ENCODE measurements at regions not wholly inside any gene's neighbourhood (a gene's known extent, or its start where the extent isn't known, plus 50 kb on each side); places are given as distances from the start of the nearest gene placed in this dataset.
A peak's percentile ranks its signal among the peaks of the same experiment; 100 is the strongest.

DNA sequence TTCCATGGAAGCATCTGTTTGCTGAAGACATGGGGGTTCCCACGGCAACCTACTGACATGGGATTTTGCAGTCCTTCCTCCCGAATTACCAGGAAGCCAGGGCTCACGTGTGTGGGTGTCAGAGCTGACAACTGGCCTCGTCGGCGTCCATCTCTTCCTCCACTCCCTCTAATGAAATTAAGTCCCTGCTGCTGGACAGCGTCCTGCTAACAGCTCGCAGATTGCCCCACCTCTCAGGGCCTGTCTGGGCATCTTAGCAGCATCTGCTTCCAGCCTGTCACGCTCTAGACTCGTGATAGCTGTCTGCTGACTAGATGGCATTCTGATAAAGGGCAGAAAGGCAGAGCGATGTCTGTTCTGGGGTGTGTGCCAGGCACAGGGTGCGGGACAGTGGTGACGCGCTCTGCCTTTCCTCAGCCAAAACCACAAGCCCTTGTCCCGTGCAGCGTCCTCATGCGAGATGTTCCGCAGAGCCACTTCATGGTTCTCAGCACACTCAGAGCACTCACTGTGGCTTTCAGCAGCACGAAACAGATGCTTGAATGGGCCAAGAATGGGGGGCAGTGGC lies 161.1 kb downstream of the ARL4C start:
- DNase-seq (ENCODE audit: low spot score) = no peak

DNA sequence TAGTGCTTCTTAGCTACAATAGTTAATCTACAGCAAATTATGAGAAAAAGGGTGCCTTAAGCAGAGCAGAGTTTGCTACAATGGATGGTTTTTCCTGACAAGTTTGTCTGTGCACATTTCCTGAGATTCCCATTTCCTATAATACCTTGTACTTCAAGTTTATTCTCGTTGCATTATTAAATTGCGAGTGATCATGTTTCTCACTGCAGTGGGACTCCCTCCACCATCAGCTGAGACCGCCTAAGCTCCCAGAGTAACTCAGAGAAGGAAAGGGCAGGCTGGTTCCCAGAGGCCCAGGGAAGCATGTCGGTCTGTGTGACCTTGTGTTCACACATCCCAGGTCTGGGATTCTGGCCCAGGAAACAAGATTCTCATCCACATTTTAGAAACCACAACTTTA lies 162.1 kb downstream of the ARL4C start:
- no peak for DNase-seq (ENCODE audit: low spot score)

DNA sequence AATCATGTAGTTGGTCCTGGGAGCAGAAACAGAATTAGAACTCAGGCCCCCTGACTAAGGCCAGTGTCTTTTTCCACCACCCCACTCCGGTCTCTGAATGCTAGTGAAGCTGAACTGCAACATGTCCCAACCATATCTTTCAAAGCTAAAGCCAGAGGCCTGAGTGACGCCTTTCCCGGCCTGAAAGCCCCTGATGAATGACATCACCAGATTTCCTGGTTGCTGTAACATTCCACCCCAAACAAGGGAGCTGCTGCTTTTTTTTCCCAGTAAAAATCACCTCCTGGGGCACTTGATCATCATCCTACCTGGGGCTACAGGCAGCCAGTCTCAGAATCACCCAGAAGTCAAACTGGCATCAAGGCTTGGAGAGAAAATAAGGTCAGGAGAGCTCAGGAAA lies 162.7 kb downstream of the ARL4C start:
- DNase-seq (ENCODE audit: low spot score) = no peak

DNA sequence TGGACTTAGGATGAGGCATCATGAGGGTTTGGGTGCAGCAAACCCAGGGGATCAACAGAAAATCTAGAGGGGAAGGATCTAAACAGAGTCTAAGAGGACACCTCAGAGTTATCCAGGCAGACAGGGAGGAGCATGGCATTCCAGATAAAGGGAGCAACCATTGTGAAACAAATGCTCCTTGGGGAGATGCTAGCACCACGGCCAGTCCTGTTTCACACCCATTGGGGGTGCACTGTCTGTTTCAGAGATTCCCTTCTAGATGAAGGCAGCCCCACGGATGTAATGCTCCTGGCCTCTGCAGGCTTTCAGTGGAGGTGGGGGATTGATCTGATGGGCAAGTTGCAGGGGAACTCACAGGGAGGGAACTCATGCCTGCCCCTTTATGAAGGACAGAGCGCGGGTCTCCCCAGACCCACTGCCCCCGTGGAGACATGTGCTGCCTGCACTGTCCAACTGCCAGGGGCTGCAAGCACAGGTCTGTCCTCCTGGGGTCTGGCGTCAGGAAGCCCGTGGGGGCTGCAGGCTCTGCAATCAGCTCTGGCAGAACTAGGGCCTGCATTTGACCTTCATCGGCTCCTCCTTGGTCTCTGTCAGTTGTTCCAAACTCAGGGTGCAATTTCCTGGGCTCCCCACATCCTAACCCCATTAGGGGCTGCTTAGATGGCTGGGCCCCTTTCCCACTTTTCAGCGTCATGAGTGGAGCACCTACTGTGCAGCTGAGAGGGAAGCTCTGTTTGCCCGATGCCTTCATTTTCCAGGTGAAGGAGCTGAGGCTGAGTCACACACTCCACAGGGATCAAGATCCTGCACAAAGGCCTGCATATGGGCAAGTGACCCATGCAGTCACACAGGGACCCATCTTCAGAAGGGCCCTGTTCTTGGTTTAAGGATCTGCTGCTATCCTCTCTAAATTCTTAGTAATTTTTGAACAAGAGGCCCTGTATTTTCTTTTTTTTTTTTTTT lies 163.4 kb downstream of the ARL4C start:
- no peak for DNase-seq (ENCODE audit: low spot score)

DNA sequence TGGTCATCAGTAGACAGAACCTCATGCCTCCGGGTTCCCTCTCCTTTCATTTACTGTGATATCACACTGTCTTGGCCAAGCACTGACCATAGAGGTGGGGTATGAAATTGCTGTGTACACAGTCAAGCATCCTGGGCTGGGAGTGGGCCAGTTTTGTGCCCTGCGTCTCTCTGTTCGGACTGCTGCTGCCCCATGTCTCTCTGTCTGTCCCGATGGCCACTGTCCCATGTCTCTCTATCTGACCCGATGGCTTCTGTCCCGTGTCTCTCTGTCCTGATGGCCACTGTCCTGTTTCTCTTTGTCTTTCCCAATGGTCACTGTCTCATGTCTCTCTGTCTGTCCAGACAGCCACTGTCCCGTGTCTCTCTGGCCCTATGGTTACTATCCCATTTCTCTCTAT lies 164.9 kb downstream of the ARL4C start:
- DNase-seq (ENCODE audit: low spot score) = no peak

DNA sequence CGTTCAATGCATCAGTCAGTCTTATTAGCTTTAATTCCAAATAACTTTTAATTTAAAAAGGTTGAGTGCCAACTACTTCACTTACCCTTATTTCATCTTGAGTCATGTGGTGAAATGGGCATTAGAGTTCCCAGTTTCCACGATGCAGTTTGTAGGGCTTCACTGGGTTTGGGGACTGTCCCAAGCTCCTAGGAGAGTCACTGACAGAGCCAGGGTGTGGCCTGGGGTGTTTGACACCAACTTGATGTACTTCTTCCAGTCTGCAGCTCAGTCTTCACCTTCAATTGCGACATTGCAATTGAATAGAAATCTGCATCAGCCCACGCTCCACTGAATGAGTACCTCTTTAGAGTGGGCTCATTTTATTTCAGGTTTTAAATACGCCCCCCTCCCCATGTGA lies 165.3 kb downstream of the ARL4C start:
- no peak for DNase-seq (ENCODE audit: low spot score)

DNA sequence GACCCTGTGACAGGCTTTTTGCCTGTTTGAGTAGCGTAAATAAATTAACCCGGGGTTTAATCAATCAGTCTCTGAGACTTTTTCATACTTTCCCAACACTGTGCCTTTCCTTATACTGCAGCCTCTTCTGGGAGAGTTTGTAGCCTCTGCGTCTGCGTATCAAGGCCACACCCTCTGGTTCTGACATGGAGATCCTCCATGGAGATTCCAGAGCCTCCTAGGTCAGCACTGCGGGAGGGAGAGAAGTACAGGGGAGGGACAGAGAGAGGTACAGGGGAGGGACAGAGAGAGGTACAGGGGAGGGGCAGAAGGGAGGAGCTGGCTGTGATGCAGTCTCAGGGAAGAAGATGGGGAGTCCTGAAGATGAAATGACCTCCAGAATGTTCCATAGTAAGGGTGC lies 166.0 kb downstream of the ARL4C start:
- no peak for DNase-seq (ENCODE audit: low spot score)

DNA sequence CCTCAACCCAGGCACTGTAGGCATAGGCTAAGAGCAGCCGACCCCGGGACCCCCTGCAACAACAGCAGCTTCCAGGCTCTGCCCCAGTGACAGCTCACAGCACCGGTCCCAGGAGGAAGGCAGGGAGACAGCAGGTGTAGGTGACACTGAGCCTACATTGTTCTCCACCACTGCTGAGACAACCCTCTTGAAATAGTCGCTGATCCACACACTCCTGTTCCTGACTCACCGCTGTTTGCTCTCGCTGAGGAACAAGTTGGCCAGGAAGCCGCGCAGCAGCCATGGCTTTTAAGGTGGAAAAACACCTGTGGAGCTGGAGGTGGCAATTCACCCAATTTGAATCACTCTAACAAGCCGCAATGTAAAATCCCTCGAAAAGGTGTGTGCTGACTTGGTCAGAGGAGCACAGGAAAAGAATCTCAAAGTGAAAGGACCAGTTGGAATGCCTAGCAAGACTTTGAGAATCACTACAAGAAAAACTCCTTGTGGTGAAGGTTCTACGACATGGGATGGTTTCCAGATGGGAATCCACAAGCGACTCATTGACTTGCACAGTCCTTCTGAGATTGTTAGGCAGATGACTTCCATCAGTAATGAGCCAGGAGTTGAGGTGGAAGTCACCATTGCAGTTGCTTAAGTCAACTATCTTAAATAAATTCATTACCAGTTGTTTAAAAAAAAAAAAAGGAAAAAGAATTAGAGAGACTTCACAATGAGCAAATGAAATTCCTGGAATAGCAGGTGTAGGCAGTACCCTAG lies 167.5 kb downstream of the ARL4C start:
- no peak for DNase-seq (ENCODE audit: low spot score)

DNA sequence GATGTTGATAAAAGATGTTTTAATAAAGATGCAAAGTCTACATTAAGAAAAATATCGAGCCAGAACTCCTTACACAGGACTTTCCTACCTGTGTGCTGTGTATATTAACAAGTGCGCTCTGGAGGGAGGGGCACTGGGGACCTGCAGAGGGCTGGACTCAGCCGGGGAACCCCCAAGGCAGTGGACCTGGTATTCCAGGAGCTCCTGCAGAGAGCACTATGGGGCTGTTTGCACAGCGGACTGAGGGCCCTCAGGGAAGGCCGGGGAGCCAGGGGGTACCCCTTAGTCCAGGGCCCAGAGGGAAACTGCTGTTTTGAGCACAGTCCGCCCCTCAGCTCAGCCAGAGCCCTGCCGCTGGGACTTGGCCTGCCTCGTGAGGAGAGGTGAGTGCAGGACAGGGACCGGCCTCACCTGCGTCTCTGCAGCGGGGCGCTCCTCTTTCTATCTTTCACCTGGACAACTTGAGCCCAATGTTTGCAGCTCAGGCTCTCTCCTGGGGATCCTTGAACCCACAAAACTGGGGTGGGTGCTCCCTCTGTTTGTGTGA lies 168.4 kb downstream of the ARL4C start:
- no peak for DNase-seq (ENCODE audit: low spot score)

DNA sequence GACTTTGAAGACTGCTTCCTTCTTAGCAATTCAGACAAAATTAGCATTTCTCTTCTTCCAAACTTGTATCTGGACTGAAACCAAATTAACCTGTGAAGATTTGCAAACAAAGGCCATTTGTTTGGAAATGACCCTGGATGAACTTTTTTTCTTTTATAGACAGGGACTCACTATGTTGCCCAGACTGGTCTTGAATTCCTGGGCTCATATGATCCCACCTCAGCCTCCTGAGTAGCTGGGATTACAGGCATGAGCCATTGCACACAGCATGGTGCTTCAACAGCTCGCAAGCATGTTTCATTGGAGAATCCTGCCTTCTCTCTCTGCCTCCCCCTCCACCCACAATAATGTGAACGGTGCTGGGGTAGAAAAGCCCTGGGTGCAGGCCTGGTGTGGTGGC lies 170.2 kb downstream of the ARL4C start:
- no peak for DNase-seq (ENCODE audit: low spot score)

DNA sequence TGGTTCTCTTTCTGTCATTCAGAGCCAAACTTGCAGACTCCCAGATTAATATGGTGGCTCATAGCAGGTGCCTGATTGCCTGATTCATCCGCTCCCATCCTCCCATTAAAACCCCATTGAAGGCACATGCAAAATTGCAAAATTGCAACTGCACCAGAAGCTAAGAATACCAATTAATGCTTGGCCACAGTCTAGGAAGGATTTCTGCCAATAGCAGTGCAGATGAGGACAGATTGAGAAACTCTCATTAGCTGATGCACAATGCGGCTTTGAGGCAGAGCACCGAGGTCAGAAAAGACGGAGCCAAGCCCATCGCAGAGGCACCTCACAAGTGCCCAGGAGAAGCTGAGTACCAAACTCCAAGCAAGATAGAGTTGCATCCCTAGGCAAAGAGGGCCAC lies 172.8 kb downstream of the ARL4C start:
- DNase-seq (ENCODE audit: low spot score) = no peak

DNA sequence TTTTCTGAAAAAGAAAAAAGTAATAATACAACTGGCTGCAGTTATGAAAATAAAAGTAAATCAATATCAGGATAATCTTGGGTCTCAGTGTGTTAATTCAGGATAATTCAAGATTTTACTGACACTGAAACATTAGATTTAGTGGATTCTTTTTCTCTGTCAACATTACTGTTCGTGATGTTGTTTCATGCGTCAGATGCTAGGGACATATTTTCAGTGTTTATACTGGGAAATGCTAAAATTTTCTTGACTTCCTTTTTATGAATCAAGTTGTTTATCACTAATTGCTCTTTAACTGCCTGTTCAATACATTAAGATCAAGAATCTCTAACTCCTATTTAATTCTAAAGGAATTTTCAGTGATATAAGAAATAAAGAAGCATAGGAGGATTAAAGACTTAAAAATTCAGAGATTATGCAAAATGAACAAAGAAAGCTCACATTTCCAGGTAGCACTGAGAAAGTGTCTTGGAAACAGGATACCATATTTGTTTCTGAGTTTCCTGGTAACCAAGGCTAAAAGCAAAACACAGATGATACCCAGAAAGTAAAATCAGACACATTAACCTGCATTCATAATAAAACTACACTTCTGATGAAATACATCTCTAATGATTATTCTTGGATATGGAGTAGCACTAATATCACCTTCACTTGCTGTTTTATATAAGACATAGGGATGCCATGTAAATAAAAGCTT lies 174.0 kb downstream of the ARL4C start:
- no peak for DNase-seq (ENCODE audit: low spot score)

DNA sequence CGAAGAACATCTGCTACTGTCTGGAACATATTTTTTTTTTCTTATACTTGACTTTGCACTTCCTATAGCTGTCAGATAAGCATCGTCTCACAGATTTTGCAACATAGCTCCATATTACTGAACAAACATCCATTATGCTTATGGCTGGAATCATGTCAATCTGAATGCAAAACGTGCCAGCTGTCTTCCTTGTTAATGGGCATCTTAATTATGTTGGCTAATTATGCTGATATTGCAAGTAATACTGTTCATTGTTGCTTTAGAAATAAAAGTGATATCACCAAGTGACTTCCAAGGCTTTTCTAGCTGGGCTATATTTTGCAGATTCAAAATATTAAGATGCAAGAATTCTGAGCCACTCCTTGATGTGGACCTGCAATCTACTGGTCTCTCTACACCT lies 176.8 kb downstream of the ARL4C start:
- no peak for DNase-seq (ENCODE audit: low spot score)

DNA sequence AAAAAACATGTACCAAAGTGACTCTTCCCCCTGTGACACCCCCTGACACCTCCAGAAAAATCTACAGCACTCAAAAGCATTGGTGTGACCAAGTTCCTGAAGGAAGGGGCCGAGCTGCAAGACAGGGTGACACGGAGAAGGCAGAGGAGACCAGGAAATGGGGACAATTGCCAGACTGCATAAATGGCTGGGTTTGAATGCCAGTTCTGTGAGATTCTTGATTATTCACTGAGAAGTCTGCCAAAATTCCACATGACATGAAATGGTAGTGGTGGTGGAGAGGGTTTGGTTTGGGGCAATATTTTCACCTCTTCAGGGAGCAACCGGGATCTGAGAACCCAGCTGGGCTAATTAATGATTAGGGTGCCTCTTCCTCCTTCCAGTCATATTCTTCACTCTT lies 178.5 kb downstream of the ARL4C start:
- DNase-seq (ENCODE audit: low spot score) = no peak

DNA sequence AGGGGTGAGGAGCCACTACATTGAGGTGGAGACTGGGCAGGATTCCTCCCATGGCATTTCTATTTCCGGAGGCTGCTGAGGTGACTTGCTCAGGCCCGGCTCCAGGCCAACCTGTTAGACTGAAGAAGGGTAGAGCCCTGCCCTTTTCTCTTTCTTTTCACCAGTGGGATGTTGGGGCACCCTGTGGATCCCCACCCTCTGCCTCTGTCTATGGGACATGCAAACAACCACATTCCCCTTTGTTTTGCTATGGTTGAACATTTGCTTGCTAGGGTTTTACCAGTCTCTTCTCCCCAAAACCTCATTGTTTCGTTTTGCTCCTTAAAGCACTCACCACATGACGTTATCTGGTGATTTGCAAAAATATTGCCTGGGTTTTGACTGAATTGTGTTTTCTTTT lies 183.3 kb downstream of the ARL4C start:
- DNase-seq (ENCODE audit: low spot score) = no peak

DNA sequence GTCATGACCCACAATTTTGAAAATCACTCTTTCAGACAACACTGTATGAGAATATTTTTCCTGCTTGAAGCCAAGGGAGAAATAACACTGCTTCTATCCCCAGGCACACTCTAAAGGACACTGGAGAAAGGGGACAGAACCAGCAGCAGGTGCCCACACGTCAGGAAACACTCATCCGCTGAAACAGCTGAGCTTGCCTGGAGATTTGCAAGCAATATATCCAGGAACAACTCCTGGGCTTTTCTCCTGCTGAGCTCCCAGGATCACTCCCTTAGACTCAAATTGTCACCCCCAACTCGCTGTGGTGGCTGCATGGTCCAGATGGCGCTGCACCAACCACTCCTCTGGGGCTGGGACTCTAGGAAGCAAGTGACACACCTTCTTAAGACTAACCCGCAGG lies 186.7 kb downstream of the ARL4C start:
- DNase-seq (ENCODE audit: low spot score) = no peak

DNA sequence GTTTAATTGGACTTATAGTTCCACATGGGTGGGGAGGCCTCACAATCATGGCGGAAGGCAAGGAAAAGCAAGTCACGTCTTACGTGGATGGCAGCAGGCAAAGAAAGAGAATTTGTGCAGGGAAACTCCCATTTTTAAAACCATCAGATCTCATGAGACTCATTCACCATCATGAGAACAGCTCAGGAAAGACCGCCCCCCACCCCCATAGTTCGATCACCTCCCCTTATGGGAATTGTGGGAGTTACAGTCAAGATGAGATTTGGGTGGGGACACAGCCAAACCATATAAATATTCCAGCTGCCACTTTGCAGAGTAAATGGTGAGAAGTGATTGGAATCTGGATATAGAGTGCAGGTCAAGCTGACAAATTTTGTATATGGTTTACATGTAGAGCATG lies 187.4 kb downstream of the ARL4C start:
- DNase-seq (ENCODE audit: low spot score) = no peak

DNA sequence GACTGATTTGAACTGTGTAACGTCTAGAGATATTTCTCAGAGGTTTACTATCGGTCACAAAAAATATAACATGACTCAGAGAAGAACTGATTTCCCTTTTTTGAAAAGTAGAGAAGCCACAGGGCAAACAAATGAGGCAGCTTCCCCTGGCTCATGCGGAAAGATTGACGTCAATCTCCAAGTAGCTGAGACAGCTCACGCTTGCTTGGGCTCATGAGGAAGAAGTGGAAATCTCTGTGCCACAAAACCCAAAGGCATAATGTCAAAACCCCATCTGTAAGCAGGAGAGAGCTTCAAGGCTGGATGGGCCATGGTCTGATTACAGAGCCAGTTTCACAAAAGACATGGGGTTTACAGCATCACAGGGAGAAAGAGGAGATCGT lies 188.1 kb downstream of the ARL4C start:
- peak; percentile 71 for DNase-seq (ENCODE audit: low spot score)

DNA sequence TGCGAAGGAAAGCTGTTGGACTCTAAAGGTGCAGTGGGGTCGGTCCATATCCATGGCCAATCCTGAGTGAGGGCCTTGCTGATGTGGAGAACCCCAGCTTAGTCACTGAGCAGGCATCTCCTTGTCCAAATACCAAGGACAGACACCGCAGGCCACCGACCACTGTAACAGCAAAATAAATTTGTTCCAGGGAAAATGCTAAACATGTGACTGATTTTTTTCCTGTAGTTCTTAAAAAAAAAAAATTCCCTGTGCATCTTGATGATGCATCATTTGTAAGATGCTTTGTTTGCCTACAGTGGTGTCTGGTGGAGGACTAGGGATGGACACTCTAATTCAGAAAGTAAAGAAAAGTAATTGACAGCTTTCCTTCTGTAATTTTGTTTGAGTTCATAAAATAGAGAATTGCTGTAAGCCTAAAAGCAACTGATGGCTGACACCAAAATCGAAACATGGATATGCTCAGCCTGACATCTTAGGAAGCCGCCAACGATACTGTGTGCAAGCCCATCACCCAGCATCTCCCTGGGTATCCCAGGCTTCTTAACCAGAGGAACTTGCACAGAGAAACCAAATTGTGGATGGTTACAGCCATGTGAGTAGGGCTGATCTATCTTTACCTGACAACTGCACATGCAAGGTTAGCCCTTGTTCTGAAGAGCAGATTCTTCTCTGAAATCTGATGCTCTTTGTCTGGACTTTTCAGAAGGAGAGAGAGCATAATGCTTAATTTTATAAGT lies 188.6 kb downstream of the ARL4C start:
- DNase-seq (ENCODE audit: low spot score) = no peak

DNA sequence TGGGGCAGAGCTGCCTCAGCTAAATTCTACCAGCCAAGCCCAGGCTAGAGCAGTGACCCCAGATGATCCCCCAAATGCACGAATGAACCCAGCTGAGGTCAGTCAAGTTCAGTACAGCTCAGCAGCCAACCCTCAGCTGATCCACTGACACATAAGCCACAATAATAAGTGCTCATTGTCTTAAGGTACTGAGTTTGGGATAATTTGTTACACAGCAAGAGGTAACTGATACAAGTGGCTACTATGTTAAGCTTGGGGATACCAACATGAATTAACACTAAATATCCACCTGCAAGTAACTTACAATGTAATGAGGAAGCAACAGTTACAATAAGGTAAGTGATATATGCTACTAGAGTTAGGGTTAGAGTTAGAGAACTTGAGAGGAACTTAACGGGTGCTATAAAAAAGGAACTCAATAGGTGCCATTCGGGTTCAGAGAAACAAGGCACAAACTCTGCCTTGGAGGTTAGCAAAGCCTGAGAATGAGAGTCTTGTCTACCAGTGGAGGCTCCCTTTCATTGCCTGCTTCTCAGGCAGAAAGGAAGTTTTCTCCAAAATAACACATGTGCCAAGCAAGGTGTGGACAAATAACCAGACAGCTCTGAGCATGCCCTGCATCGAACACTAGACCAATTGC lies 189.4 kb downstream of the ARL4C start:
- no peak for DNase-seq (ENCODE audit: low spot score)
